ENCODE measurements at regions not wholly inside any gene's neighbourhood (a gene's known extent, or its start where the extent isn't known, plus 50 kb on each side); places are given as distances from the start of the nearest gene placed in this dataset.
"Not testable (repeated sequence)": the region's sequence is repeated elsewhere in the genome, so short reads cannot be mapped to it uniquely, and the experiment has no call there.

- not testable (repeated sequence) for DNase-seq
These were observed 52.2 kb upstream of the FRG2C start for GRCh38 chr3:75611724-75612460.
